SK-N-SH (cell line): ENCODE measurements at regions not wholly inside any gene's neighbourhood (a gene's known extent, or its start where the extent isn't known, plus 50 kb on each side); places are given as distances from the start of the nearest gene placed in this dataset.

Experiments
- CTCF ChIA-PET: fragments of 300-600, 350-600 bp; formaldehyde crosslinking; extraction: SDS; loops from one replicate; lab custom pipeline; 2021; lab: Yijun Ruan, JAX
- POLR2A ChIA-PET: fragments of 350-600 bp; sonication (Branson Sonifier 250); formaldehyde crosslinking; extraction: SDS; loops from one replicate; lab custom pipeline; 2020; ENCODE audit warnings: antibody characterized with exemption, inconsistent platforms; lab: Yijun Ruan, JAX
- DNase-seq: peaks from one replicate; pipeline ENCODE4 v3.0.0; 2012
- H2AFZ ChIP-seq: fragments of 200-600 bp; sonication (generic); 2 replicates; pipeline ENCODE4 v1.8.1; 2016; ENCODE audit warnings: antibody characterized with exemption, mild to moderate bottlenecking, low read depth
- H3F3A ChIP-seq: fragments of 200-600 bp; sonication (generic); replicated peaks from 2 replicates; pipeline ENCODE3; 2016; ENCODE audit warnings: antibody characterized with exemption, mild to moderate bottlenecking; ENCODE audit not compliant: insufficient read depth
- H3K27ac ChIP-seq, 2 experiments: fragments of 200-500 bp in 1 of 2; fragments of 200-600 bp in 1 of 2; sonication (Bioruptor generic) in 1 of 2; sonication (generic), shearing (Covaris generic) in 1 of 2; 2 replicates each; pipeline versions ENCODE4 v1.5.1 to v1.6.1; 2014 to 2016; ENCODE audit warnings: low read depth in 2 of 2, inconsistent platforms in 1 of 2, low read length in 1 of 2, mild to moderate bottlenecking in 1 of 2, mixed read lengths in 1 of 2
- H3K27me3 ChIP-seq: fragments of 200-600 bp; sonication (generic), shearing (Covaris generic); 2 replicates; pipeline ENCODE4 v1.6.1; 2016; ENCODE audit warnings: mixed run types; ENCODE audit not compliant: insufficient read depth
- H3K36me3 ChIP-seq, 2 experiments: fragments of 200-500 bp in 1 of 2; fragments of 200-600 bp in 1 of 2; sonication (Bioruptor generic) in 1 of 2; sonication (generic) in 1 of 2; replicated peaks in 1 of 2; 2 replicates each; pipeline versions ENCODE3 to v1.5.1; 2014 to 2016; ENCODE audit warnings: low read length in 1 of 2, mild to moderate bottlenecking in 1 of 2; ENCODE audit not compliant: insufficient read depth in 2 of 2, control insufficient read depth in 1 of 2
- H3K4me1 ChIP-seq, 2 experiments: fragments of 200-500 bp in 1 of 2; fragments of 200-600 bp in 1 of 2; sonication (Bioruptor generic) in 1 of 2; sonication (generic), shearing (Covaris generic) in 1 of 2; 2 replicates each; pipeline versions ENCODE4 v1.5.1 to v1.6.1; 2014 to 2016; ENCODE audit warnings: low read depth in 1 of 2, low read length in 1 of 2, mixed run types in 1 of 2; ENCODE audit not compliant: insufficient read depth in 2 of 2, control insufficient read depth in 1 of 2
- H3K4me2 ChIP-seq: fragments of 200-600 bp; sonication (generic), shearing (Covaris generic); 2 replicates; pipeline ENCODE4 v1.6.1; 2017; ENCODE audit warnings: mixed run types
- H3K4me3 ChIP-seq, 2 experiments: fragments of 200-500 bp in 1 of 2; fragments of 200-600 bp in 1 of 2; sonication (Bioruptor generic) in 1 of 2; sonication (generic), shearing (Covaris generic) in 1 of 2; 2 replicates each; pipeline versions ENCODE4 v1.5.1 to v1.8.1; 2014 to 2016; ENCODE audit warnings: low read depth in 2 of 2, inconsistent platforms in 1 of 2, low read length in 1 of 2, mild to moderate bottlenecking in 1 of 2, mixed read lengths in 1 of 2, moderate library complexity in 1 of 2
- H3K79me2 ChIP-seq: fragments of 200-600 bp; sonication (generic); 2 replicates; pipeline ENCODE4 v1.8.1; 2017; ENCODE audit warnings: mild to moderate bottlenecking; ENCODE audit not compliant: insufficient read depth
- H3K9ac ChIP-seq: fragments of 200-600 bp; sonication (generic); 2 replicates; pipeline ENCODE4 v1.6.1; 2017; ENCODE audit warnings: mixed run types
- H3K9me2 ChIP-seq: fragments of 200-600 bp; sonication (generic); 2 replicates; pipeline ENCODE4 v1.6.1; 2017; ENCODE audit warnings: mixed run types
- H3K9me3 ChIP-seq: fragments of 200-600 bp; sonication (generic); 2 replicates; pipeline ENCODE4 v1.6.1; 2017; ENCODE audit warnings: mixed run types, mild to moderate bottlenecking, moderate library complexity
- H4K20me1 ChIP-seq: fragments of 200-600 bp; sonication (generic); 2 replicates; pipeline ENCODE4 v1.6.1; 2017; ENCODE audit warnings: mild to moderate bottlenecking, mixed run types; ENCODE audit not compliant: insufficient read depth
- CHD2 ChIP-seq: fragments of 150-350 bp; IDR thresholded peaks from 2 replicates; pipeline ENCODE4 v1.6.1; 2018; ENCODE audit warnings: low read length; ENCODE audit not compliant: partially characterized antibody
- CTCF ChIP-seq: fragments of 200-600 bp; sonication (generic); IDR thresholded peaks from 2 replicates; pipeline ENCODE4 v1.6.1; 2017; ENCODE audit warnings: antibody characterized with exemption, mild to moderate bottlenecking, moderate library complexity
- ELF1 ChIP-seq: IDR thresholded peaks from 2 replicates; pipeline ENCODE4 v1.4.0; 2012
- EP300 ChIP-seq, 2 experiments: IDR thresholded peaks; 2 replicates each; pipeline versions ENCODE4 v1.4.0 to v1.6.1; 2012; ENCODE audit warnings: borderline replicate concordance in 1 of 2, low read depth in 1 of 2, low read length in 1 of 2
- EZH2phosphoT487 ChIP-seq: fragments of 200-600 bp; sonication (generic); IDR thresholded peaks from 2 replicates; pipeline ENCODE4 v1.6.1; 2017; ENCODE audit warnings: low read depth, mixed run types, mild to moderate bottlenecking, antibody characterized with exemption, moderate library complexity, borderline replicate concordance
- FOSL2 ChIP-seq: IDR thresholded peaks from 2 replicates; pipeline ENCODE4 v1.4.0; 2012; ENCODE audit warnings: low read depth, mild to moderate bottlenecking, moderate library complexity, borderline replicate concordance
- FOXM1 ChIP-seq: IDR thresholded peaks from 2 replicates; pipeline ENCODE4 v1.4.0; 2012; ENCODE audit warnings: low read depth, mild to moderate bottlenecking
- GABPA ChIP-seq: IDR thresholded peaks from 2 replicates; pipeline ENCODE4 v1.4.0; 2012; ENCODE audit warnings: low read depth, mild to moderate bottlenecking
- GATA2 ChIP-seq: sonication (generic); formaldehyde crosslinking; IDR thresholded peaks from 2 replicates; pipeline ENCODE4 v1.5.0; 2020; ENCODE audit warnings: mild to moderate bottlenecking, missing genetic modification reagents
- IRF3 ChIP-seq: fragments of 150-350 bp; IDR thresholded peaks from 2 replicates; pipeline ENCODE4 v1.6.1; 2016; ENCODE audit warnings: mild to moderate bottlenecking, low read depth, low read length
- MEF2A ChIP-seq: IDR thresholded peaks from 2 replicates; pipeline ENCODE4 v1.4.0; 2012; ENCODE audit warnings: low read depth, borderline replicate concordance
- MXI1 ChIP-seq: IDR thresholded peaks from 2 replicates; pipeline ENCODE4 v1.6.1; 2012; ENCODE audit warnings: mild to moderate bottlenecking, low read depth, low read length, improper control_type of control experiment
- NFIC ChIP-seq: IDR thresholded peaks from 2 replicates; pipeline ENCODE4 v1.4.0; 2012; ENCODE audit warnings: borderline replicate concordance
- PBX3 ChIP-seq: IDR thresholded peaks from 2 replicates; pipeline ENCODE4; 2012
- POLR2AphosphoS5 ChIP-seq: IDR thresholded peaks from 2 replicates; pipeline ENCODE4 v1.6.1; 2012; ENCODE audit warnings: low read depth, low read length
- RCOR1 ChIP-seq: fragments of 150-350 bp; IDR thresholded peaks from 2 replicates; pipeline ENCODE4 v1.6.1; 2017; ENCODE audit warnings: antibody characterized with exemption, low read length
- RFX5 ChIP-seq: IDR thresholded peaks from 2 replicates; pipeline ENCODE4 v1.6.1; 2012; ENCODE audit warnings: mild to moderate bottlenecking, improper control_type of control experiment, low read length
- SIN3A ChIP-seq: IDR thresholded peaks from 2 replicates; pipeline ENCODE4 v1.6.1; 2012; ENCODE audit warnings: low read depth, mild to moderate bottlenecking, low read length, moderate library complexity, borderline replicate concordance
- SMC3 ChIP-seq: IDR thresholded peaks from 2 replicates; pipeline ENCODE4 v1.6.1; 2012; ENCODE audit warnings: low read depth, low read length, improper control_type of control experiment
- TAF1 ChIP-seq: IDR thresholded peaks from 2 replicates; pipeline ENCODE4 v1.6.1; 2012; ENCODE audit warnings: low read depth, mild to moderate bottlenecking, low read length, moderate library complexity, borderline replicate concordance
- TEAD4 ChIP-seq: IDR thresholded peaks from 2 replicates; pipeline ENCODE4 v1.4.0; 2012; ENCODE audit warnings: mild to moderate bottlenecking, borderline replicate concordance; ENCODE audit not compliant: insufficient read depth
- USF2 ChIP-seq: fragments of 150-350 bp; IDR thresholded peaks from 2 replicates; pipeline ENCODE4 v1.6.1; 2017; ENCODE audit warnings: antibody characterized with exemption, low read length, low read depth, borderline replicate concordance
- YY1 ChIP-seq: IDR thresholded peaks from 2 replicates; pipeline ENCODE4 v1.4.0; 2012; ENCODE audit warnings: low read depth, mild to moderate bottlenecking
- ZBTB33 ChIP-seq: IDR thresholded peaks from 2 replicates; pipeline ENCODE4 v1.4.0; 2012; ENCODE audit warnings: low read depth, borderline replicate concordance
- WGBS: methylation state at CpG from one replicate; pipeline ENCODE4 v1.1.6; 2017; ENCODE audit warnings: low lambda C conversion rate; 5-methylcytosine and 5-hydroxymethylcytosine counted together

- no peaks in the 10 kb centered on the region for H4K20me1 ChIP-seq
- DNase-seq, result no peak
- H2AFZ ChIP-seq, result no peak overlapping the region
- H3K9me3 ChIP-seq, result no peaks in the 10 kb centered on the region; the same call in 1 of the 2 replicates
- H3K9me2 ChIP-seq, result no peaks in the 10 kb centered on the region
- WGBS, result 26% methylated on average over 2 of the region's 2 CpGs
- no peaks in the 10 kb centered on the region for H3K27me3 ChIP-seq
- no peaks in the 10 kb centered on the region for H3K79me2 ChIP-seq
- no peaks in the 10 kb centered on the region for H3K36me3 ChIP-seq
- no peak overlapping the region for H3K27ac ChIP-seq
- H3K4me3 ChIP-seq, result no peak overlapping the region
- no peaks in the 10 kb centered on the region for H3F3A ChIP-seq
- no peaks in the 10 kb centered on the region for H3K4me1 ChIP-seq
- ChIA-PET POLR2A (no interaction called here), CTCF (no interaction called here)
- TF ChIP-seq PBX3 (no peak), EZH2phosphoT487 (no peak), MXI1 (no peak), TAF1 (no peak), NFIC (no peak), EP300 (IDR thresholded peaks at IDR 0.05; ENCODE audit: borderline replicate concordance in 1 of 2, low read depth in 1 of 2, low read length in 1 of 2) (no peak), POLR2AphosphoS5 (no peak), ELF1 (no peak), USF2 (no peak), MEF2A (no peak), TEAD4 (no peak), IRF3 (no peak), YY1 (no peak), CHD2 (no peak), RFX5 (no peak), GABPA (no peak), FOSL2 (no peak), SMC3 (no peak)
- H3K9ac ChIP-seq, result no peak overlapping the region
- H3K4me2 ChIP-seq, result no peak overlapping the region
These were observed 443.1 kb upstream of the CLINT1 start for GRCh38 chr5:158302029-158302428.

- Histone ChIP-seq H2AFZ (no peak overlapping the region), H3K9me3 (peaks cover 4% of the 10 kb centered on the region; the same call in 1 of the 2 replicates), H3K9me2 (no peaks in the 10 kb centered on the region), H3K27ac (no peak overlapping the region), H3K36me3 (no peaks in the 10 kb centered on the region), H3K27me3 (no peaks in the 10 kb centered on the region), H3F3A (no peaks in the 10 kb centered on the region), H3K4me2 (no peak overlapping the region), H3K4me3 (no peak overlapping the region), H3K9ac (no peak overlapping the region), H4K20me1 (no peaks in the 10 kb centered on the region), H3K79me2 (no peaks in the 10 kb centered on the region), H3K4me1 (no peaks in the 10 kb centered on the region)
- DNase-seq, result no peak
- CTCF ChIA-PET, result no interaction called here
- POLR2A ChIA-PET, result no interaction called here
- WGBS, result 11% methylated on average over 4 of the region's 4 CpGs
- TF ChIP-seq ZBTB33 (no peak), EP300 (IDR thresholded peaks at IDR 0.05; ENCODE audit: borderline replicate concordance in 1 of 2, low read depth in 1 of 2, low read length in 1 of 2) (no peak), NFIC (no peak), MXI1 (no peak), SIN3A (no peak), CTCF (no peak), RCOR1 (no peak), FOXM1 (no peak), GATA2 (CRISPR knock-in tag) (no peak)
These were observed 442.2 kb upstream of the CLINT1 start for GRCh38 chr5:158301186-158301585.
